ENCODE measurements at regions not wholly inside any gene's neighbourhood (a gene's known extent, or its start where the extent isn't known, plus 50 kb on each side); places are given as distances from the start of the nearest gene placed in this dataset.

GRCh38 chr9:31823365-31823764 lies 561.1 kb upstream of the ACO1 start:
- no peak for DNase-seq
- Histone ChIP-seq H3K27me3 (no peaks in the 10 kb centered on the region), H3K4me3 (no peak overlapping the region), H3K27ac (no peak overlapping the region), H3K9me3 (no peaks in the 10 kb centered on the region), H3K4me1 (no peaks in the 10 kb centered on the region), H3K36me3 (no peaks in the 10 kb centered on the region)
- 65 to 75% methylated on average over 2 of the region's 2 CpGs for WGBS, 2 donors
- intact Hi-C loops (cut with DNase I), result no loop called here
- TF ChIP-seq POLR2A (IDR thresholded peaks at IDR 0.05), result no peak
- TF ChIP-seq, protein P1, sequence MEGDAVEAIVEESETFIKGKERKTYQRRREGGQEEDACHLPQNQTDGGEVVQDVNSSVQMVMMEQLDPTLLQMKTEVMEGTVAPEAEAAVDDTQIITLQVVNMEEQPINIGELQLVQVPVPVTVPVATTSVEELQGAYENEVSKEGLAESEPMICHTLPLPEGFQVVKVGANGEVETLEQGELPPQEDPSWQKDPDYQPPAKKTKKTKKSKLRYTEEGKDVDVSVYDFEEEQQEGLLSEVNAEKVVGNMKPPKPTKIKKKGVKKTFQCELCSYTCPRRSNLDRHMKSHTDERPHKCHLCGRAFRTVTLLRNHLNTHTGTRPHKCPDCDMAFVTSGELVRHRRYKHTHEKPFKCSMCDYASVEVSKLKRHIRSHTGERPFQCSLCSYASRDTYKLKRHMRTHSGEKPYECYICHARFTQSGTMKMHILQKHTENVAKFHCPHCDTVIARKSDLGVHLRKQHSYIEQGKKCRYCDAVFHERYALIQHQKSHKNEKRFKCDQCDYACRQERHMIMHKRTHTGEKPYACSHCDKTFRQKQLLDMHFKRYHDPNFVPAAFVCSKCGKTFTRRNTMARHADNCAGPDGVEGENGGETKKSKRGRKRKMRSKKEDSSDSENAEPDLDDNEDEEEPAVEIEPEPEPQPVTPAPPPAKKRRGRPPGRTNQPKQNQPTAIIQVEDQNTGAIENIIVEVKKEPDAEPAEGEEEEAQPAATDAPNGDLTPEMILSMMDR (IDR thresholded peaks at IDR 0.05), result no peak

GRCh38 chr9:31824860-31825259 lies 559.6 kb upstream of the ACO1 start:
- H3K4me3 ChIP-seq, result no peak overlapping the region
- H3K36me3 ChIP-seq, result no peaks in the 10 kb centered on the region
- no peaks in the 10 kb centered on the region for H3K4me1 ChIP-seq
- H3K27me3 ChIP-seq, result no peaks in the 10 kb centered on the region
- DNase-seq, result no peak
- no peak overlapping the region for H3K27ac ChIP-seq
- WGBS, 2 donors, result 26 to 36% methylated on average over 2 of the region's 2 CpGs
- TF ChIP-seq POLR2A (IDR thresholded peaks at IDR 0.05), result no peak
- TF ChIP-seq, protein P1 (IDR thresholded peaks at IDR 0.05), result no peak
- intact Hi-C loops (cut with DNase I), result no loop called here
- H3K9me3 ChIP-seq, result no peaks in the 10 kb centered on the region

GRCh38 chr9:31837211-31837610 lies 547.2 kb upstream of the ACO1 start:
- intact Hi-C loops (cut with DNase I), result no loop called here
- Histone ChIP-seq H3K27me3 (no peaks in the 10 kb centered on the region), H3K9me3 (no peaks in the 10 kb centered on the region), H3K27ac (no peak overlapping the region), H3K4me1 (no peaks in the 10 kb centered on the region), H3K36me3 (no peaks in the 10 kb centered on the region), H3K4me3 (no peak overlapping the region)
- 63 to 69% methylated on average over 3 of the region's 3 CpGs for WGBS, 2 donors
- DNase-seq, result no peak
- no peak for TF ChIP-seq POLR2A (IDR thresholded peaks at IDR 0.05)

- no peak for DNase-seq
- intact Hi-C loops (cut with DNase I), result no loop called here
- TF ChIP-seq, protein P1 (IDR thresholded peaks at IDR 0.05), result no peak
- no peak for TF ChIP-seq POLR2A (IDR thresholded peaks at IDR 0.05)
- no peaks in the 10 kb centered on the region for H3K27me3 ChIP-seq
- H3K27ac ChIP-seq, result no peak overlapping the region
- 38 to 57% methylated on average over 1 of the region's 1 CpG for WGBS, 2 donors
- H3K4me1 ChIP-seq, result no peaks in the 10 kb centered on the region
- no peak overlapping the region for H3K4me3 ChIP-seq
- no peaks in the 10 kb centered on the region for H3K36me3 ChIP-seq
- H3K9me3 ChIP-seq, result no peaks in the 10 kb centered on the region
These were observed 545.2 kb upstream of the ACO1 start for GRCh38 chr9:31839273-31839672.

DNA sequence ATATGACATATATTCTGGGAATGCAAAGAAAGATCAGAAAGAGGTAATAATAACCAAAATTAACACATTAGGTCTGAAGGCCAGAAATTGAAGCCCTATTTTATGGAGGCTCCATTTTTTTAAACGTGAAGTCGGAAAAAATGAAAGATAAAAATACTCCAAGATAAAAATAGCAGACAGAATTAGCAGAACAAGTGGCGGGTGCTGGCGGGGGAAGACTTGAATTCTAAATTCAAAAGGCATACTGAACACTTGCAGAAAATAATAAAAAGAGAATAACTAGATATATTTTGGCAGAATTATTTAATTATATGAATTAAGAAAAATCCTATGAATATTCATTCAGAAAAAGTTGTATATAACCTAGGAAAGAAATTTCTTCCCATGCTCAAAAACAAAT lies 543.7 kb upstream of the ACO1 start:
- Histone ChIP-seq H3K36me3 (no peaks in the 10 kb centered on the region), H3K4me3 (no peak overlapping the region), H3K9me3 (no peaks in the 10 kb centered on the region), H3K4me1 (no peaks in the 10 kb centered on the region), H3K27ac (no peak overlapping the region), H3K27me3 (no peaks in the 10 kb centered on the region)
- no peak for TF ChIP-seq POLR2A (IDR thresholded peaks at IDR 0.05)
- TF ChIP-seq, protein P1 (IDR thresholded peaks at IDR 0.05), result no peak
- WGBS, 2 donors, result 77 to 81% methylated on average over 3 to 4 of the region's 4 CpGs
- DNase-seq, result no peak
- intact Hi-C loops (cut with DNase I), result no loop called here

DNA sequence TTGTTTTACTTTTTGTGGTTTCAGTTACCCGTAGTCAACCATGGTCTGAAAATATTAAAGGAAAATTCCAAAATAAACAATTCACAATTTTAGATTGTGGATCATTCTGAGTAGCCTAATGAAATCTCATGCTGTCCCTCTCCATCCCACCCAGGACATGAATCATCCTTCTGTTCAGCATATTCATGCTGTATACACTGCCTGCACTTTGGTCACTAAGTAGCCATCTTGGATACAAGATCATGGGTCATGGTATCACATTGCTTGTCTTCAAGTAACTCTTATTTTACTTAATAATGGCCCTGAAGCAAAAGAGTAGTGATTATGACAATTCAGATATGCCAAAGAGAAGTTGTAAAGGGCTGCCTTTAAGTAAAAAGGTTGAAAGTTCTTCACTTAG lies 536.5 kb upstream of the ACO1 start:
- Histone ChIP-seq H3K27ac (no peak overlapping the region), H3K36me3 (no peaks in the 10 kb centered on the region), H3K4me1 (no peaks in the 10 kb centered on the region), H3K27me3 (no peaks in the 10 kb centered on the region), H3K4me3 (no peak overlapping the region), H3K9me3 (no peaks in the 10 kb centered on the region)
- intact Hi-C loops (cut with DNase I), result no loop called here
- no peak for TF ChIP-seq POLR2A (IDR thresholded peaks at IDR 0.05)
- TF ChIP-seq, protein P1 (IDR thresholded peaks at IDR 0.05), result no peak
- 77 to 80% methylated on average over 1 of the region's 1 CpG for WGBS, 2 donors
- DNase-seq, result no peak
